ENCODE measurements at regions not wholly inside any gene's neighbourhood (a gene's known extent, or its start where the extent isn't known, plus 50 kb on each side); places are given as distances from the start of the nearest gene placed in this dataset.

DNA sequence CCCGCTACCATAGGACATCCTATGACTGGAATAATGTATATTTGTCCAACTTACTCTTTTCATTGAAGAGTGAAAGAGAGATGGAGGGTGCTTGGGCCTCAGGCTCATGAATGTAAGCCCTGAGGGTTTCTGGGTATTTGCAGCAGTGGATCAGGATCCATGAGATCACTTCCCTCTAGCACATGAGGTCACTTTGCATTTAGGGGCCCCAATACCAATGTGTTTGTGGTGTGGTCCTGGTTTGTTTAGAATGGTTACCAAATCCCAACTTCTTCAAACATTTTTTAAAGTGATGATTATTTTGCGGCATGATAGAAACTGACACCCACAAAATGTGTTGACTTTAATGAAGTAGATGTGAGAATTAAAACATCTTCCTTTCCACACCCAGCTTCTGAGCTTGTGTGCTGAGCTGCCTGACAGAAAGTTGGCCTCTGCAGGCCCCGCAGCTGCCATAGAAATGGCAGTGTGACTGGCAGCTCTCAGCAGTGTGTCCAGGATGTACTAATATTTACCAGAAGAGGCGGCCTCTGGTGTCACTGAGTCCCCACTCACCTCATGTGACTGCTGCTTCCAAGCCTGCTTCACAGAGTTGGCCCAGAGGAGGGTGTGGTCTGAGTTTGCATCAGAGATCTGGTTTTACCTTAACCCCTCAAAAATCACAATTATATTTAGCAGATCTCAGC, 447.6 kb upstream of the NPVF start:
- TF ChIP-seq, protein P1, sequence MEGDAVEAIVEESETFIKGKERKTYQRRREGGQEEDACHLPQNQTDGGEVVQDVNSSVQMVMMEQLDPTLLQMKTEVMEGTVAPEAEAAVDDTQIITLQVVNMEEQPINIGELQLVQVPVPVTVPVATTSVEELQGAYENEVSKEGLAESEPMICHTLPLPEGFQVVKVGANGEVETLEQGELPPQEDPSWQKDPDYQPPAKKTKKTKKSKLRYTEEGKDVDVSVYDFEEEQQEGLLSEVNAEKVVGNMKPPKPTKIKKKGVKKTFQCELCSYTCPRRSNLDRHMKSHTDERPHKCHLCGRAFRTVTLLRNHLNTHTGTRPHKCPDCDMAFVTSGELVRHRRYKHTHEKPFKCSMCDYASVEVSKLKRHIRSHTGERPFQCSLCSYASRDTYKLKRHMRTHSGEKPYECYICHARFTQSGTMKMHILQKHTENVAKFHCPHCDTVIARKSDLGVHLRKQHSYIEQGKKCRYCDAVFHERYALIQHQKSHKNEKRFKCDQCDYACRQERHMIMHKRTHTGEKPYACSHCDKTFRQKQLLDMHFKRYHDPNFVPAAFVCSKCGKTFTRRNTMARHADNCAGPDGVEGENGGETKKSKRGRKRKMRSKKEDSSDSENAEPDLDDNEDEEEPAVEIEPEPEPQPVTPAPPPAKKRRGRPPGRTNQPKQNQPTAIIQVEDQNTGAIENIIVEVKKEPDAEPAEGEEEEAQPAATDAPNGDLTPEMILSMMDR (IDR thresholded peaks at IDR 0.05), result no peak
- TF ChIP-seq POLR2A (IDR thresholded peaks at IDR 0.05), result no peak
